LHCN-M2 (cell line): ENCODE measurements at regions not wholly inside any gene's neighbourhood (a gene's known extent, or its start where the extent isn't known, plus 50 kb on each side); places are given as distances from the start of the nearest gene placed in this dataset.

Source experiments
- DNase-seq: peaks from one replicate; pipeline ENCODE4 v3.0.0-alpha.2; 2012; ENCODE audit warnings: low read depth

DNA sequence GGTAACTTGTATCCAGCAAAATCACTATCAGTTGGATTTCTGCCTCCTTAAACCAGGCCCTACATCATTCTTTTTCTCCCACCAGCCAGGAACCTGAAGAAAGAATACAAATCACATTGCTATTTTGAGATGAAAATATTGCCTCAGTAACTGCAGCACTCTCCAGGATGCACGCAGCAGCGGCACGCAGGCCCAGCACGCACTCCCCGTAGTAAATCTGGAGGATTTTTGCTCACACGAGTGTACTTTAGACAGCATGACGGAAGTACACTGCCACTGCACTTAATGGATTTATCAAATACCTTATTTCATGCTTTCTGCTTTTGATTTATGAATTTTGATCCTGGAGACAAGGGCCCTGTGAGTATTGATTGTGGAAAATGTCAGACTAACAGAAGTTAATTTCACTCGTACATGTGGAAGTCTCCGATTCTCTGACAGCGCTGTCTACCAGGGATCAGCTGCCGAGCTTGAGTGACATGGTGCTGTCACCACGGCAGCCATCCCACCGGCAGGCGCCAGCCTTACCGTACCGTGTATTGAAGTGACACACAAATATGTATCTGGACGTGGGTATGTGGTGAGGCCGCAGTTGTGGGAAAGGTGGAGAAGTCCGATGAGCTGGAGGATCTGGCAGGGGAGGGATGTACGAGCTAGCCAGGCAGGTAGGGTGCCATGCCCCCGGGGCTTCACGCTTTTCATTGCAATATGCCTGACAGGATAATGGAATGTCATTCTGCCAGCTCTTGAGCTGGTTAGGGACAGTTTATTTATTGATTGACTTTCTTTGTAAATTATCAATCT is 863.7 kb downstream of the GALR1 start:
- no peak for DNase-seq

DNA sequence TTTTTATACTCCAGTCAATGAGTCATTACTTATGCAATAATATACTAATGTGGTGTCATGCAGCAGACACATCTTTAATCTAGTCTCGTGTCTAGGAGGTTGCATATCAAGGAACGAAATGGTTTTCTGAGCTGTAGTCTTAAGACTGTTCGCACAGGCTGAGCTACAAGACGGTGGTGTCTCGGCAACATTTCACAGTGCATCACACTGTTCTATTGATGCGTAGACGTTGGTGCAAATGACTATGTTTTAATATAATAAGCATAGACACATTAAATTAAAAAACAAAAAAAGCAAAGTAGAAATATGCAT is 864.2 kb downstream of the GALR1 start:
- DNase-seq = no peak

DNA sequence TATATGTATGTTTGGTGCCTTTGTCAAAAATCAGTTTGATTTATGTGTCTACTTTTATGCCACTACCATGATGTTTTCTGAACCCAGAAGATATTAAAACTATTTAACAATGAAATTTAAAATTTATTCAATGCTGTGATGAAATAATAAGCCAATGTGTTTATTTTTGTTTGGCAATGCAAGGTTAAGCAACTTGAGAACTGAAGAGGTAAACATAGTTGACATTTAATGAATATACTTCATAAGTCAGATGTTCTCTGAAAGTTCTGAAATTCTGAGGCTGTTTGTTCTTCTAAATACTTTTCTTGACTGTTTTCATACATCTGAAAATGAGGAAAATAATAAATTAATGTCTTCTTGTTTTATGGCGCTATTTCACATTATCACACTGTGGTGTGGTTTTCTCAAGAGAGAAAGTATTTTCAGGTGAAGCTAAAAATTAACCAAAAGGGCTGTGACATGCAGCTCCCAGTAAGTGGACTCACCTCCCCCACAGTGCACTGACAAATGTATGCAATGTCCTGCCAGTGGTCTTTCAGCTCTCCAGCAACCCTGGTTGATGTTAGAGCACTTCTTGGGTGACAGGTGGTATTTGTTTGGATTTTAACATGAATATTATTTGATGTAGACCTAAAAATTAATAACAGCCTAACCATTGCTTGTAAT is 863.6 kb upstream of the SALL3 start:
- no peak for DNase-seq

DNA sequence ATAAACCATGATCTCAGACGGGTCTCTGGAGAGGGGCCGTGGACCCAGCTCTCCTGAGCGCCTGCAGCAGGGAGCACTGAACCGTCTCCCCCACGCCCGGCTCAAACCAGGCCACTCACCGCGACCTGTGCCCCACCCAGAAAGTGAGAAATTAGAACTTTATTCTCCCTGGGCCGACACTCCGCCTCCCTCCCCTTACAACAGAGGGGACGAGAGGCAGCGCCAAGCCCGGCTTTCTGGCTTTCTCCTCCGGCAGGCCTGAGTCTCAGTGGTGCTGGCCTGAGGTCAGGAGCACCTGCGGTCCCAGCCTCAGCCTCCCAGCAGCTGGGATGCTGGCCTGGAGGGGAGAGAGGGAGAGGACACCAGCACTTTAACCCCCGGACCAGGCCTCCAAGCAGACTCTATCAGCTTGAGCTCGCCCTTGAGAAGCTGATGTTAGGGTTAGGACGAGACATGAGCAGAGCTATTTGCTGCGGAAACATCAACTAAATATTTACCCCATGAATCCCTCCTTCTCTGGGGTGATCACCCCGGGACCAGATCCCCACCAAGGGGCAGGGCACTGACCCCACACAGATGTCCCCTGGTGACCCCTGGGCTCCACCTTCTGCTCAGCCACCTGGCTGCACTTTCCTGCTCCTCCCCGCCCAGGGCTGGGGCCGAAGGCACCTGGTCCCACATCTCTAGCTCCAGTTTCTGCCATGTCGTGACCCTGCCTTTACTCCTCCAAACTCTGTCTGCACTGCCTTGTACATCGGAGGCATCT is 856.3 kb upstream of the SALL3 start:
- DNase-seq = no peak

DNA sequence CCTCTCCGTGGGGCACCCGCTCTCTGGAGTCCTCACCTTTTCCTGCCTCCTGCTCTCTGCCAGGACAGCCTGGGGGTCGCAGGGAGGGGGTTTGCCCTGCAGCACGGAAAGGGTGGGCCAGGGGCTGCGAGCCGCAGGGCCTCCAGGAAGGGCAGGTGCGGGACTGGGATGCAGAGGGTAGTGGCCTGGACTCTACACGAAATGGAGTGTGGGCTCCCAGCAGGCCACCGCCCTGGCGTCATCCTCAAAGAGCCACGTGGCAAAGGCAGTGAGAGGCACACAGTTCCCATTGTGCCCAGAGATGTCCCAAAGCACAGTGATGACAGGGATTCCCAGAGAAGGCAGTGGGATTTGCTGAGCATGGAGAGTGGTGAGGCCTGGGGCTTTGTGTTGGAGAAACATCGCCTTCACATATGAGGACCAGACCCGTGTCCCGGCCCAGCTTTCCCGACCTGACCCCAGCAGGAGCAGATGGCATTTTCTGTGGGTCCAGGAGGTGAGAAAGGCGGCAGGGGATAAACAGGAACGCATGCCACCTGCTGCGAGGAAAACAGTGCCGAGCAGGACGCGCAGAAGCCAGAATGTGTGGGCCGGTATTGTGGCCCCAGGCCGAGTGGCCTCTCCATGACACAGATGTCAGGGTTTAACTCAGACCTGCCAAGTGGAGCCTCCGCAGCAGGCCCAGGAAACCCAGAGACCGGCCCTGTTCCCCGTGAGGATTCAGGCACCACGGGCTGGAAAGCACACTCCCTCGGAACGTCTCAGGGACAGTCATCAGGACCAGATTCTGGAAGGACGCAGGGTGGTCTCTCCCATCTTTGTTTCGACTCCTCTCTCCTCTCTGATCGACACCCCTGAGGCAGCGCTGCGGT is 855.5 kb upstream of the SALL3 start:
- no peak for DNase-seq

DNA sequence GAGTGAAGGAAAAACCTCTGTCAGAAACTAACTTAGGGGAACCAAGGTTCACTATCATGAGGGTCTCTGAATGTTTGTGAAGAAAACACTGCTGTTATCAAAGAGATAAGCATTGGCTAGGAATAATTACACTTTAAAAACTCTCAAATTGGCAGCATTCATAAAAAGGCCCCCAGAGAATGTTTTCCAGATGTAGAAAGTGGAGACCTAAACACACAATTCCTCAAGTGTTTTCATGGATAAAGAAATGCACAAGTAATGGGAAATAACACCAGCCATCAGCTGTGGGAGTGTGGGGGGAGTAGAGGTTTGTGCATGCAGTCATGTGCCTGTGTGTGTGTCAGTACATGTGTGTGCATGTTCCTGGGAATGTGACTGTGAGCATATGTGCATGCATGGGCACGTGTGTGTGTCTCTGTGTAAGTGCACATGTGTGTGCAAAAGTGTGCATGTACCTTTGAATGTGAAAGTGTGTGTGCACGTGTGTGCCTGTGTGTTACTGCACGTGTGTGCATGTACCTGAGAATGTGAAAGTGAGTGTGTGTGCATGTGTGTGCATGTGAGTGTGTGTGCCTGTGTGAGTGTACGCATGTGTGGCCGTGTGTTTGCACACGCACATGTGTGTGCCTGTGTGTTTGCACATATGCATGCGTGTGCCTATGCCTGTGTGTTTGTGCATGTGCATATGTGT is 854.3 kb upstream of the SALL3 start:
- no peak for DNase-seq

DNA sequence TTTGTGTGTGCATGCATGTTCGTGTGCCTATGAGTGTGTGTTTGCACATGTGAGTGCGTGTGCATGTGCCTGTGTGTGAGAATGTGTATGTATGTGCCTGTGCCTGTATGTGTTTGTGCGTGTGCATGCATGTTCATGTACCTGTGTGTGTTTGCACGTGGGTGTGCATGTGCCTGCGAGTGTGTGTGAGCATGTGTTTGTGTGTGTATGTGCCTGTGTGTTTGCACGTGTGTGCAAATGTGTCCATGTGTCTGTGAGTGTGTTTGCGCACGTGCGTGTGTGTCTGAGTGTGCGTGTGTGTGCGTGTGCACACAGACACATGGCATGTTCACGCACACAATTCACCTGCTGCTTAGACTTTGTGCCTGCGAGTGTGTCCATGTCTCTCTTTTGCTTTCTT is 853.5 kb upstream of the SALL3 start:
- DNase-seq = no peak

DNA sequence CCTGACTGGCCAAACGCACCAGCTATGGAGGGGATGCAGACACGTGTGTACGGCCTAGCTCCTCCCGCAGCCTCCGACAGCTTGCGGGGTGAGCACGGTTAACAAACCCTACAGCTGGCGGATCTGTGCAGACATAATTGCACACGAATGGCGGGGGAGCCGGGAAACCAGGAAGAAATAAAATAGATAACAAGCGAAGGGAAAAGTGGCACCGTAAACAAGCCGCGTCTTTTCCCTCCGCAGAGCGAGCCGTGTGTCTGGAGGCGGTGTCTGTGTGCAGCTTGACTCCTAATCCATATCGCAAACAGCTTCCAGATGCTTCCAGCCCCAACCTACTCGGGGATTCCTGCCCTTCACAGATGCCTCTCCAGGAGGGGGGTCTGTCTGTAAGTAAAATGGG is 853.1 kb upstream of the SALL3 start:
- no peak for DNase-seq

DNA sequence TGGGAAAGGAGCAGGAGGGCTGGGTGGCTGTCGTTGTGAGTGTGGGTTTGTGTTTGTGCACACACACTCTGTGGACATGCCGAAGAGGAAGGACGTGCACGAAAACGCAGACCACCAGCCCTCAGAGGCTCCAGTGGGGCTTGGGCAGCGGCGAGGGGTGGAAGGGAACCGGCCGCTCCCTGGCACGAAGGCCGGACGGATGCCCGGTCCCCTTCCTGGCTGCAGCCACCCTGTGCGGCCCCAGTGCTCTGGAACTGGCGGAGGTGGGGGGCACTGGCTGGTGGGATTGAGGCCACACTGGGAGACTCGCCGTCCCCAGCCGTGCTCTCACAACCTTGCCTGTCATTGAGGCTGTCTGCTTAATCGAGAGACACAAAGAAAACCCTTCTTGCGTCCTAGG is 852.6 kb upstream of the SALL3 start:
- no peak for DNase-seq

DNA sequence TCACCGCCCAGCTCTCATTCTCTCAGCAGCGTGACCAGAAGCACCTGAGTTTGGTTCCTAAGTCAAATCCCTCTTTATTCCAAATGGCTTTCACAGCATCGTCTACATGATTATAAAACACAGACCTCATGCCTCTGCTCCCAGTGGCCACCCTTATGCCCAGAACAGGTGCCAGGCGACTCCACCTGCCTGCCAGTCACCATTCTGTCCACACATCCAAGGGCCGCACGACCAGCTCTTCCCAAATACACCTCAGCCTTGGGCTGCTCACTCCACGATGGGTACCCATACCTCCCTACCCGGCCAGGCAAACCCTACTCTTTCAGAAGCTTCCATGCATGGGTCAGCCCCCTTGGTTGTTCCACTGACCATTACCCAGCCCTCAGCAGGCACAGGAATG is 851.6 kb upstream of the SALL3 start:
- no peak for DNase-seq

DNA sequence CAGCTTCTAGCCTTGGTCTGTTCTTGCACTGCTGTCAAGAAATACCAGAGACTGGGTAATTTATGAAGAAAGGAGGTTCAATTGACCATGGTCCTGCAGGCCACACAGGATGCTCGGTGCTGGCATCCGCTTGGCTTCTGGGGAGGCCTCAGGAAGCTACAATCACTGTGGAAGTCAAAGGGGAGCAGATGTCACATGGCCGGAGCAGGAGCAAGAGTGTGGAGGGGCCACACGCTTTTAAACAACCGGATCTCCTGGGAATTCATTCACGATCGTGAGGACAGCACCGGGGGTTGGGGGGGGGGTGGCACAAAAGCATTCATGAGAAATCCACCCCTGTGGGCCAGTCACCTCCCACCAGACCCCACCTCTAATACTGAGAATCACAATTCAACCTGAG is 850.4 kb upstream of the SALL3 start:
- no peak for DNase-seq

DNA sequence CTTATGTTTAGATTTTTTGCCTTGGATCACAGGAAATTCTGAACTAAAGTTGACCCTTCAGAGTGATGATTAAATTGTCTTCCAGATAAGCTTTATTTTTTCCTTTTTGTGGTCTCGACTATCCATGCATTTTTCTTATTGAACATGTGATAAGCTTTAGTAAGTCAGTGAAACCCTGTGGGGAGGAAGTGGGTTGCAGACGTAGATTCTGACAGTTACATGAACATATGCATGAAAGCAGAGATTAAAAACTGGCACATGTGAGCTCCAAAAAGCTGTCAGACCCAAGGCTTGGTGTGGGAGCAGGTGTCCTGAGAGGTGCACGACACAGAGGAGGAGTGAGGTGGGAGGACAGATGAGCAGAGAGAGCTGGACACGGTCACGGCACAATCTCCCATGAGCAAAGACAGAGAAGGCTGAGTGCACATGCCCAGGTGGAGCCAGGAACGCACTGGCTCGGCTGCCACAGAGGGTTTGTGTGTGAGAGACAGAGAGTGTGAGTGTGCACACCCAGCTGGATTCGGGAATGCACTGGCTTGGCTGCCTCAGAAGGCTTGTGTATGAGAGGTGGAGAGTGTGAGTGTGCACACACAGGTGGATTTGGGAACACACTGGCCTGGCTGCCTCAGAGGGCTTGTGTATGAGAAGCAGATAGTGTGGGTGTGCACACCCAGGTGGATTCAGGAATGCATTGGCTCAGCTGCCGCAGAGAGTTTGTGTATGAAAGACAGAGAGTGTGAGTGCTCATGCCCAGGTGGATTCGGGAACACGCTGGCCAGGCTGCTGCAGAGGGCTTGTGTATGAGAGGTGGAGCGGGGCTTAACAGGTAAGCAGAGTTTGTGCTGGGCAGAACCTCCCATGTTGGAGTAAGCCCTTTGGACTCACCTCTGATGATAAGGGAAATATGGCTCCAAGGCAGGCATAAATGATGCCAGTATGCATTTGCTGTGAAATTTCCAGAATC is 849.1 kb upstream of the SALL3 start:
- no peak for DNase-seq

DNA sequence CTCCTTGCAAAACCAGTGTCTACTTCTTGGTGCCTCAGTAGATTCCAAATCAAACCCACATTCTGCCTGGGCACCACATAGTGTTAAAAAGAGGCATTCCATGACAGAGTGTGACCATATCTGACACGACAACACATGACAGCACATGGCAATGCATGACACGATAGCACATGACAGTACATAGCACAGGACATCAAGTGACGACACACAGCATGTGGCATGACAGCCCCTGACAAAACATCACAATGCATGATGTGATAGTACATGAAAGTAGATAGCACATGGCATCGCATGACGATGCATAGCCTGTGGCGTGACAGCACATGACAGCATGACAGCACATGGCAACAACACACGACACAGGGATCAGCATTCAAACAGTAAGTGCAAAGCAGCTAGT is 845.9 kb upstream of the SALL3 start:
- DNase-seq = no peak

DNA sequence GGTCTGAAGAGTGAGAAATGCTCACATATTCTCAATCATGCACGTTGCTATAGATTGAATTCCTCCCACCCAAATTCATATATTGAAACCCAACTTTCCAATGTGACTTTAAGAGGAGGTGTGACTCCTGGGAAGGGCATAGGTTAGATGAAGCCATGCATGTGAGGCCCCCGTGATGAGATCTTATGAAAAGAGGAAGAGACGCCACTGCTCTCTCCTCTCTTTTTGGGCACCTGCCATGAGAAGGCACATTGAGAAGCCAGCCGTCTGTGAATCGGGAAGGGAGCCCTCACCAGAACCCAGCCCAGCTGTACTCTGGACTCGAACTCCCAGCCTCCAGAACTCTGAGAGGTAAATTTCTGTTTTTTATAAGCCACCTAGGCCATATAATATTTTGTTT is 842.6 kb upstream of the SALL3 start:
- no peak for DNase-seq

DNA sequence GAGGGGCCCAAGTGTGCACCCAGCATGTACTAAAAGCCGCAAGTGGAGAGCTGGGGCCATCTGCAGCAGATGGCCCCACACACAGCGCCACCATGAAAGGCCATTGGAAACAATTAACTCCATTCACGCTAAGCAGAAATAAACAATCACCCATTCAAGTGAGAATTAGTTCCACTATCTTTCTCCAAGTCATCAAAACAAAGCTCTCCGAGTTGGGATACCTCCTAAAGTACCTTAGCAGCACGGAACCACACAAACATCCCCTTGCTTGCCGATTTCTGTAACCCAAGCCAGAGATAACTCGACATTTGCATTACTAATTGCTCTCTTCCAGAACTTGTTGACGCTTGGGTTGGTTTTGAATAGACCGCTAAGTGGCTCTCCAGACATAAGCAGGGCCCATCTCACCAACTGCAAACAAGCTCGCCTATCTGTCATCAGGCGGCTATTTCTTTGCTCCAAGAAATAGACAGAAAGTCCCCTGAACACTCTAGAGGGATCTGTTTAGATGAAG is 840.6 kb upstream of the SALL3 start:
- DNase-seq = no peak

DNA sequence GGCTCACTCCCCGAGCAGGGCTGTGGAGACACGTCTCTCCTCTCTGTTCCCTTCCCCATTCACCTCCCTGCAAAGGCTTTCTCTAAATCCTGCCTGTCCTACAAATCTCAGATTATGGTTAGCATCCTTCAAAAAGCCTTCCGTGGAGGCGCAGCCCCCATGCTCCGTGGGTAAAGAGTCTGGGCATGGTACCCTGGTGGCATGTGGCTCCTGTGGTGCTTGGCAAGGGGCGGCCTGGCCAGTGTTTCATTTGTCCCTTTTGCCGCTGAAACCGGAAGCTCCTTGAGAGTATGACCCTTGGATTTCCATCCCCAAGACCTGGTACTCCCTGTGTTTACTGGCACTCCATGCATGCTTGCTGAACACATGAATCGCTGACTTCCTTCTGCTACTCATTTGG is 839.3 kb upstream of the SALL3 start:
- DNase-seq = no peak

DNA sequence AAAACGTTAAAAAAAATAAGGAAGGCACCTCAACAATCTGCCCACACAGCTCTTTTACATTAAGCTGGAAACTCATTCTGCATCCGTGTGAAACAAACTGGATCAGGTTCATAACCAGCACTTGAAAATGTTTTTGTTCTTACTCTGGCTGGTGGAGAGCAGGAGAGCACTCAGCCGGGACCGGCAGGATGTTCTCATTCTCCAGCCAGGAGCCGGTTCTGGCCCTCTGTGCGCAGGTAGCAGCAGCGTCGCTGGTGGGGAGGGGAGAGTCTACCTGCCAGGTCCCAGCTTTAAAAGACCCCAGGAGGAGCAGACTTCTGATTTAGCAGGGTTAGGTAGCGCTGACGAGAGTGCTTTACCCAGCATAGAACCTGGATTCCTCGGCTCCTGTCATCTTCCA is 834.9 kb upstream of the SALL3 start:
- DNase-seq = no peak

DNA sequence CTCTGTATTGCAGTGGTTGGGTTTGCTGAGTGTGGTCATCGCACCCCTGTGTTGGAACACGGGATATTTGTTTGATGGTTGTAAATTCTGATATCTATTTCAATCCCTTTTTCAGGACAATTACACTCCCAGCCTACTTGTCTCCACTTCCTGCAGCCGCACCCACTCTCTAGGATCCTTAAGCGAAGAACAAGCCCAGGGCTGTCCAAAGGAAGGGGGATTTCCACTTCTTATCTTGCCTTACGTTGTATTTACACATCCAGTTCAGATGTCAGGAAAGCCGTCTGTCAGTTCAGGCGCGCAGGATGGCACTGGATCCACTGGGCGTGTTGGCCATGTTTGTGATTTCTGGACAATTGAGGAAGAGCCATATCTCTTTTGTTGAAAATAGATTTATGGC is 834.5 kb upstream of the SALL3 start:
- no peak for DNase-seq

DNA sequence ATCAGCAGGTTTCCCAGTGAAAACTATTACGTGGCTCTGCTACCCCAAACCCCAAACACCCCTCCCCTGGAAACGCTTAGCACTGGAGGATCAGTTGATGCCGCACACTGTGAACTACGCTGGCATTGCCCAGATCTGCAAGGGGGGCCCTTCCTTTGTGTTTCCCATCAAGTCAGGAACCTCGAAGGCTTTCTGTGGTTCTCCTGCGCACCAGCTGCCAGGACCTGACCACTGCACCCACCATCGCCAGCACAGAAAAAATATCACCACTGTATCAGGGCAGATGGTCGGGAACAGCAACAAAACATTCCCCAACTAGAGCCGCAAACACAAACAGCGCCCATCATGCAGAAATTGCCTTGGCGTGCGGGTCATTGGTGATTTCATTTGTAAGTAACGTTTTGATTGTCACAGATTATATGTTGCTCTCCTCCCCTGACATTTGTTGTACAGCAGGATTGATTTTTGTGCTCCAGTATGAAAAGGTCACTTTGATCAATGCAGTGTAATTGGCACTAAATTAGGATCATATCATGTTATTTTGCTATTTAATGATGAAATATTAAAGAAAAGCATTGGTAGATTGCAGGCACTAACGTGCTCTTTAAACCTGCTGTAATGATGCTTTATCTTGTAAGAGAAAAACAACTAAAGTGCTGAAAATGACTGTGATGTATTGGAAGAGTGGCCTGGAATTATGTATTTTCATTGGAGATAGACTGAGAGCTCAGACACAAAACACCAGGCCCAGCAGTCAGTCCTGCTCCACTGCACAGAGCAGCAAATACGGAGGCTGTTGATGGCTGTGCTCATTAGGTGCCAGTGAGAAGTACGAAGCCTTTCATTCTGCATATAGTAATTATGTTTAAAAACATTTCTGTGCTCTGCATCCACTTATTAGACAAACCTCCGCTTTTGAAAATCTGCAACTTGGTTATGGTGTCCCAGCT is 833.2 kb upstream of the SALL3 start:
- DNase-seq = no peak
